ENCODE measurements at regions not wholly inside any gene's neighbourhood (a gene's known extent, or its start where the extent isn't known, plus 50 kb on each side); places are given as distances from the start of the nearest gene placed in this dataset.

GRCh38 chr1:183734543-183735036, 70.3 kb upstream of the RGL1 start:
- no peak overlapping the region for H3K27ac ChIP-seq (ENCODE audit: low read length)
- no peak for DNase-seq
- H3K9me3 ChIP-seq (ENCODE audit: low read length): no peaks in the 10 kb centered on the region
- no peaks in the 10 kb centered on the region for H3K4me1 ChIP-seq (ENCODE audit: low read length)
- no peaks in the 10 kb centered on the region for H3K36me3 ChIP-seq (ENCODE audit: insufficient read depth, low read length)
- no peaks in the 10 kb centered on the region for H3K27me3 ChIP-seq (ENCODE audit: low read length)
- no peaks in the 10 kb centered on the region for H3K9me2 ChIP-seq (replicated peaks; ENCODE audit: insufficient read depth, low read length)
- no peaks in the 10 kb centered on the region for H4K20me1 ChIP-seq (ENCODE audit: insufficient read depth, low read depth, low read length)
- no peak overlapping the region for H3K4me2 ChIP-seq (ENCODE audit: low read depth, low read length, poor library complexity, severe bottlenecking)
- H3K79me2 ChIP-seq (ENCODE audit: low read length): no peaks in the 10 kb centered on the region
- H3K4me3 ChIP-seq (ENCODE audit: low read length): no peak overlapping the region
- H2AFZ ChIP-seq (ENCODE audit: low read length): no peak overlapping the region
- H3K9ac ChIP-seq (ENCODE audit: low read length): no peak overlapping the region

GRCh38 chr1:183733715-183734114, 71.2 kb upstream of the RGL1 start:
- no peaks in the 10 kb centered on the region for H3K36me3 ChIP-seq (ENCODE audit: insufficient read depth, low read length)
- no peak for DNase-seq
- H3K27ac ChIP-seq (ENCODE audit: low read length): no peak overlapping the region
- H3K9me2 ChIP-seq (replicated peaks; ENCODE audit: insufficient read depth, low read length): no peaks in the 10 kb centered on the region
- H3K4me1 ChIP-seq (ENCODE audit: low read length): no peaks in the 10 kb centered on the region
- H3K9me3 ChIP-seq (ENCODE audit: low read length): no peaks in the 10 kb centered on the region
- H4K20me1 ChIP-seq (ENCODE audit: insufficient read depth, low read depth, low read length): no peaks in the 10 kb centered on the region
- no peak overlapping the region for H3K4me3 ChIP-seq (ENCODE audit: low read length)
- no peak overlapping the region for H2AFZ ChIP-seq (ENCODE audit: low read length)
- no peak overlapping the region for H3K9ac ChIP-seq (ENCODE audit: low read length)
- no peaks in the 10 kb centered on the region for H3K79me2 ChIP-seq (ENCODE audit: low read length)
- no peak overlapping the region for H3K4me2 ChIP-seq (ENCODE audit: low read depth, low read length, poor library complexity, severe bottlenecking)
- no peaks in the 10 kb centered on the region for H3K27me3 ChIP-seq (ENCODE audit: low read length)

- H3K4me3 ChIP-seq (ENCODE audit: low read length): no peak overlapping the region
- H3K9ac ChIP-seq (ENCODE audit: low read length): no peak overlapping the region
- H3K9me3 ChIP-seq (ENCODE audit: low read length): no peaks in the 10 kb centered on the region
- no peaks in the 10 kb centered on the region for H4K20me1 ChIP-seq (ENCODE audit: insufficient read depth, low read depth, low read length)
- H3K27ac ChIP-seq (ENCODE audit: low read length): no peak overlapping the region
- no peak for DNase-seq
- H3K79me2 ChIP-seq (ENCODE audit: low read length): no peaks in the 10 kb centered on the region
- no peak overlapping the region for H2AFZ ChIP-seq (ENCODE audit: low read length)
- H3K4me1 ChIP-seq (ENCODE audit: low read length): no peaks in the 10 kb centered on the region
- H3K27me3 ChIP-seq (ENCODE audit: low read length): no peaks in the 10 kb centered on the region
- H3K9me2 ChIP-seq (replicated peaks; ENCODE audit: insufficient read depth, low read length): no peaks in the 10 kb centered on the region
- no peaks in the 10 kb centered on the region for H3K36me3 ChIP-seq (ENCODE audit: insufficient read depth, low read length)
- H3K4me2 ChIP-seq (ENCODE audit: low read depth, low read length, poor library complexity, severe bottlenecking): no peak overlapping the region
Observed at GRCh38 chr1:183732236-183732880, 72.6 kb upstream of the RGL1 start.

GRCh38 chr1:183730886-183731573, 73.9 kb upstream of the RGL1 start:
- Histone ChIP-seq H3K36me3 (ENCODE audit: insufficient read depth, low read length) (no peaks in the 10 kb centered on the region), H3K27ac (ENCODE audit: low read length) (no peak overlapping the region), H3K4me2 (ENCODE audit: low read depth, low read length, poor library complexity, severe bottlenecking) (no peak overlapping the region), H3K4me3 (ENCODE audit: low read length) (no peak overlapping the region), H4K20me1 (ENCODE audit: insufficient read depth, low read depth, low read length) (no peaks in the 10 kb centered on the region), H3K9ac (ENCODE audit: low read length) (no peak overlapping the region), H3K9me3 (ENCODE audit: low read length) (no peaks in the 10 kb centered on the region), H3K79me2 (ENCODE audit: low read length) (no peaks in the 10 kb centered on the region), H3K27me3 (ENCODE audit: low read length) (no peaks in the 10 kb centered on the region), H3K4me1 (ENCODE audit: low read length) (no peaks in the 10 kb centered on the region), H3K9me2 (replicated peaks; ENCODE audit: insufficient read depth, low read length) (no peaks in the 10 kb centered on the region), H2AFZ (ENCODE audit: low read length) (no peak overlapping the region)
- DNase-seq: no peak

GRCh38 chr1:183730107-183730724, 74.7 kb upstream of the RGL1 start:
- Histone ChIP-seq H2AFZ (ENCODE audit: low read length) (no peak overlapping the region), H3K79me2 (ENCODE audit: low read length) (no peaks in the 10 kb centered on the region), H3K9me3 (ENCODE audit: low read length) (no peaks in the 10 kb centered on the region), H3K27me3 (ENCODE audit: low read length) (no peaks in the 10 kb centered on the region), H3K27ac (ENCODE audit: low read length) (no peak overlapping the region), H3K36me3 (ENCODE audit: insufficient read depth, low read length) (no peaks in the 10 kb centered on the region), H3K4me1 (ENCODE audit: low read length) (no peaks in the 10 kb centered on the region), H3K4me2 (ENCODE audit: low read depth, low read length, poor library complexity, severe bottlenecking) (no peak overlapping the region), H3K9me2 (replicated peaks; ENCODE audit: insufficient read depth, low read length) (no peaks in the 10 kb centered on the region), H3K4me3 (ENCODE audit: low read length) (no peak overlapping the region), H3K9ac (ENCODE audit: low read length) (no peak overlapping the region), H4K20me1 (ENCODE audit: insufficient read depth, low read depth, low read length) (no peaks in the 10 kb centered on the region)
- DNase-seq: no peak

- H3K27me3 ChIP-seq (ENCODE audit: low read length): no peaks in the 10 kb centered on the region
Observed at GRCh38 chr1:183726825-183727224, 73.7 kb upstream of the APOBEC4 start.

GRCh38 chr1:183724350-183725042, 71.4 kb upstream of the APOBEC4 start:
- no peak overlapping the region for H3K27ac ChIP-seq (ENCODE audit: low read length)
- no peak overlapping the region for H3K4me2 ChIP-seq (ENCODE audit: low read depth, low read length, poor library complexity, severe bottlenecking)
- no peaks in the 10 kb centered on the region for H3K79me2 ChIP-seq (ENCODE audit: low read length)
- H3K9me3 ChIP-seq (ENCODE audit: low read length): no peaks in the 10 kb centered on the region
- no peaks in the 10 kb centered on the region for H4K20me1 ChIP-seq (ENCODE audit: insufficient read depth, low read depth, low read length)
- H3K27me3 ChIP-seq (ENCODE audit: low read length): no peaks in the 10 kb centered on the region
- H3K9me2 ChIP-seq (replicated peaks; ENCODE audit: insufficient read depth, low read length): no peaks in the 10 kb centered on the region
- no peak overlapping the region for H3K9ac ChIP-seq (ENCODE audit: low read length)
- H3K36me3 ChIP-seq (ENCODE audit: insufficient read depth, low read length): no peaks in the 10 kb centered on the region
- no peak for DNase-seq
- H3K4me1 ChIP-seq (ENCODE audit: low read length): no peaks in the 10 kb centered on the region
- H2AFZ ChIP-seq (ENCODE audit: low read length): no peak overlapping the region
- no peak overlapping the region for H3K4me3 ChIP-seq (ENCODE audit: low read length)

More at GRCh38 chr1:183726825-183727224, 73.7 kb upstream of the APOBEC4 start:
- Histone ChIP-seq H3K36me3 (ENCODE audit: insufficient read depth, low read length) (no peaks in the 10 kb centered on the region), H3K9me3 (ENCODE audit: low read length) (no peaks in the 10 kb centered on the region), H3K9ac (ENCODE audit: low read length) (no peak overlapping the region), H3K4me3 (ENCODE audit: low read length) (no peak overlapping the region), H3K4me1 (ENCODE audit: low read length) (no peaks in the 10 kb centered on the region), H3K79me2 (ENCODE audit: low read length) (no peaks in the 10 kb centered on the region), H3K27ac (ENCODE audit: low read length) (no peak overlapping the region), H3K9me2 (replicated peaks; ENCODE audit: insufficient read depth, low read length) (no peaks in the 10 kb centered on the region), H2AFZ (ENCODE audit: low read length) (no peak overlapping the region), H3K4me2 (ENCODE audit: low read depth, low read length, poor library complexity, severe bottlenecking) (no peak overlapping the region), H4K20me1 (ENCODE audit: insufficient read depth, low read depth, low read length) (no peaks in the 10 kb centered on the region)
- no peak for DNase-seq

- Histone ChIP-seq H3K9me3 (ENCODE audit: low read length) (no peaks in the 10 kb centered on the region), H3K27me3 (ENCODE audit: low read length) (no peaks in the 10 kb centered on the region), H2AFZ (ENCODE audit: low read length) (no peak overlapping the region), H3K9ac (ENCODE audit: low read length) (no peak overlapping the region), H3K9me2 (replicated peaks; ENCODE audit: insufficient read depth, low read length) (no peaks in the 10 kb centered on the region), H3K27ac (ENCODE audit: low read length) (no peak overlapping the region), H3K36me3 (ENCODE audit: insufficient read depth, low read length) (no peaks in the 10 kb centered on the region), H3K4me1 (ENCODE audit: low read length) (no peaks in the 10 kb centered on the region), H3K79me2 (ENCODE audit: low read length) (no peaks in the 10 kb centered on the region), H3K4me2 (ENCODE audit: low read depth, low read length, poor library complexity, severe bottlenecking) (no peak overlapping the region), H3K4me3 (ENCODE audit: low read length) (no peak overlapping the region), H4K20me1 (ENCODE audit: insufficient read depth, low read depth, low read length) (no peaks in the 10 kb centered on the region)
- no peak for DNase-seq
Observed at GRCh38 chr1:183723571-183723970, 70.5 kb upstream of the APOBEC4 start.
